ENCODE measurements at regions not wholly inside any gene's neighbourhood (a gene's known extent, or its start where the extent isn't known, plus 50 kb on each side); places are given as distances from the start of the nearest gene placed in this dataset.
"Not testable (repeated sequence)": the region's sequence is repeated elsewhere in the genome, so short reads cannot be mapped to it uniquely, and the experiment has no call there.

DNA sequence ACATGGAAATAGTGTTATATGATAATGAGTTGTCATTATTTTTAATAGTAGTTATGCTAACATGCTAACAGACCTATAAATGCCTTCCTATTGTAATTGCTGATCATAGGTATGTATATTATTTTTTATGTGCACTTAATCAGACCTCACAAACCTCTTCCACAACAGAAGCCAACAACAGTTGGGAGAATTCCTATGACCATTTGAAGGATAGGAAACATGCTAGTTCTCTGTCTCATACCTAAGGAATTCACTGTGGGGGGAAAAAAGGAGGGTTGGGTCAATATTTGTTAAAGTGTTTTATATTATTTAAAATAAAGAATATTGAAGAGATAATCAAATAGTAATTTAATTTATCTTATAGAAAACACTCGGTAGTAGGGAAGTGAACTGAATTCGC is 990.9 kb downstream of the EPHA7 start:
- TF ChIP-seq, protein P1, sequence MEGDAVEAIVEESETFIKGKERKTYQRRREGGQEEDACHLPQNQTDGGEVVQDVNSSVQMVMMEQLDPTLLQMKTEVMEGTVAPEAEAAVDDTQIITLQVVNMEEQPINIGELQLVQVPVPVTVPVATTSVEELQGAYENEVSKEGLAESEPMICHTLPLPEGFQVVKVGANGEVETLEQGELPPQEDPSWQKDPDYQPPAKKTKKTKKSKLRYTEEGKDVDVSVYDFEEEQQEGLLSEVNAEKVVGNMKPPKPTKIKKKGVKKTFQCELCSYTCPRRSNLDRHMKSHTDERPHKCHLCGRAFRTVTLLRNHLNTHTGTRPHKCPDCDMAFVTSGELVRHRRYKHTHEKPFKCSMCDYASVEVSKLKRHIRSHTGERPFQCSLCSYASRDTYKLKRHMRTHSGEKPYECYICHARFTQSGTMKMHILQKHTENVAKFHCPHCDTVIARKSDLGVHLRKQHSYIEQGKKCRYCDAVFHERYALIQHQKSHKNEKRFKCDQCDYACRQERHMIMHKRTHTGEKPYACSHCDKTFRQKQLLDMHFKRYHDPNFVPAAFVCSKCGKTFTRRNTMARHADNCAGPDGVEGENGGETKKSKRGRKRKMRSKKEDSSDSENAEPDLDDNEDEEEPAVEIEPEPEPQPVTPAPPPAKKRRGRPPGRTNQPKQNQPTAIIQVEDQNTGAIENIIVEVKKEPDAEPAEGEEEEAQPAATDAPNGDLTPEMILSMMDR (IDR thresholded peaks at IDR 0.05; ENCODE audit: borderline replicate concordance, insufficient read depth, low read depth, low read length) = no peak

DNA sequence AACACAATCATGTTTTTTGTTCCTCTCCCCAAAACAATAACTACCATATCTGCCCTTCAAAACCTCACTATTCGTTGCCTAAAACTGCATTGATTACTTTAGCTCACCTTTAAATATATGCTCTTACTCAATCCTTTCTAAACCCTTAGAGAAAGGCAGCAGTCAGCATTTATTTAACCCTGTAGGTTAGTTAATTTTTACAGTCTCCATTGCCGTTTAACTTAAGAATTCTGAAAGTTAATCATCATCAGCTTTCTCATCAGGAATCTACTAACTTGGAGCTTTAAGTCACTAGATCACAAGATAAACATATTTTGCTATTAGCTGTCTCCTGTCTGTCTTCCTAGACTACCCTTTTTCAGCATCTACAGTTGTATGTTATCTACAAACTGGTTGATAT is 991.9 kb downstream of the EPHA7 start:
- H3K4me3 ChIP-seq (ENCODE audit: low read depth, low read length) = no peak overlapping the region
- TF ChIP-seq, protein P1 (IDR thresholded peaks at IDR 0.05; ENCODE audit: borderline replicate concordance, insufficient read depth, low read depth, low read length) = no peak

More for the DNA sequence above, 990.9 kb downstream of the EPHA7 start:
- no peak overlapping the region for H3K4me3 ChIP-seq (ENCODE audit: low read depth, low read length)

DNA sequence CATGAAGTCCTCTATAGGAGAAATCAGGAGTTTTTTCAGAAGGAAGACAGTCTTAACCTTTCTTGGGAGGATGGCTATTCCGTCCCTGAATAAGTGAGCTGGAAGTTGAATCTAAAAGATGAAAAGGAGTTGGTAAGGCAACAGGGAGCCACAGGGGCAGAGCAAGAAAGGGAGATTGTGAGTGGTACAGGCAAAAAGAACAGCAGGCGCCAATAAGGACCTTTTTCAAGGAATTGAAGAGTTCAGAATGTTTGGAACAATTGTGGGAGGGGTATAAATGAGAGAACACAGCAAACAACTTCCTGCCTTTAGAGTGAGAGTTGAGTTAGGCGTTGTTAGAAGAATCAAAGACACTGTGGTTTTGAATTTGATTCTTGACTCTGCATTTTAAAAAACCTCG is 1003.7 kb downstream of the EPHA7 start:
- H3K4me3 ChIP-seq (ENCODE audit: low read depth, low read length) = no peak overlapping the region
- TF ChIP-seq, protein P1 (IDR thresholded peaks at IDR 0.05; ENCODE audit: borderline replicate concordance, insufficient read depth, low read depth, low read length) = no peak

DNA sequence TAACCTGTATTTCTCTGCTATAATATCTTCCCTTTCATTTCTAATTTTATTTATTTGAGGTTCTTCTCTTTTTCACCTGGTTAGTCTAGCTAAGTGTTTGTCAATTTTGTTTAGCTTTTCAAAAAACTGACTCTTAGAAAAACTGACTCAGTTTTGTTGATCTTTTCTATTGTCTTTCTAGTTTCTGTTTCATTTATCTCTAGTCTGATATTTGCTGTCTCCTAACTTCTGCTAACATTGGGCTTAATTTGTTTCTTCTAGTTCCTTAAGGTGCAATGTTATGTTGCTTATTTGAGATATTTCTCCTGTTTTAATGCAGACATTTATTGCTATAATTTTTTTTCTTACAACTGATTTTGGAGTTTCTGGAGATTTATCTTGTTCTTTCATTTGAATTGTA is 1011.0 kb downstream of the EPHA7 start:
- TF ChIP-seq, protein P1 (IDR thresholded peaks at IDR 0.05; ENCODE audit: borderline replicate concordance, insufficient read depth, low read depth, low read length) = no peak
- H3K4me3 ChIP-seq (ENCODE audit: low read depth, low read length) = no peak overlapping the region

DNA sequence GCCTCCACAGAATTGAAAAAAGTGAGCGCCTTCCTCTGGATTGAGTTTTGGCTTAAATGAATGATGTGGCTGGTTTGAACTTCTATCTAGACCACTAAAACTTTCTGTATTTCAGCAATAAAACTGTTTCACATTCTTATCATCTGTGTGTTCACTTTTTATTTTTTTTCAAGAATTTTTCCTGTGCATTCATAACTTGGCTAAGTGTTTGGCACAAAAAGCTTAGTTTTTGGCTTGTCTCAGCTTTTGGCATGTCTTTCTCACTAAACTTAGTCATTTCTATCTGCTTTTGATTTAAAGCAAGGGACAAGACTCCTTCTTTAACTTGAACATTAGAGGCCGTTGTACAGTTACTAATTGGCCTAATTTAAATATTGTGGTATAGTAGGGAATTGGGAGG is 1015.1 kb downstream of the EPHA7 start:
- TF ChIP-seq, protein P1 (IDR thresholded peaks at IDR 0.05; ENCODE audit: borderline replicate concordance, insufficient read depth, low read depth, low read length) = no peak
- no peak overlapping the region for H3K4me3 ChIP-seq (ENCODE audit: low read depth, low read length)

DNA sequence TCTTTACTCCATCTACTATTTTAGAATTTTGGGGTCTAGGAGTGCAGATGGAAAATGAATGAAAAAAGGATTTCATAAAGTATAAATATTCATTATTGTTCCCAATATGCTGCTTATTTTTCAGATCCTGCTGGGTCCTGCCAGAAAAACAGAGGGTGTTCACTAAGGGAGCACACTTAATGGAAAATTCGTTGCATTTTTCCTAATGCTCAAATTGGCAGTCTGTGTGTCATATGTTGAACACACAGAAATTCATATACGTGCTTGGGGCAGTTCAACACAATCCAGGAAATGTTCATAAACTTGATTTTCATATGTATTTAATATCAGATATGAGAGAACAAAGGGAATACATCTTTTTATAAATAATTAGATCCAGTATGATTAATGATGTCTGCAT is 1019.4 kb downstream of the EPHA7 start:
- no peak overlapping the region for H3K4me3 ChIP-seq (ENCODE audit: low read depth, low read length)
- TF ChIP-seq, protein P1 (IDR thresholded peaks at IDR 0.05; ENCODE audit: borderline replicate concordance, insufficient read depth, low read depth, low read length) = no peak

DNA sequence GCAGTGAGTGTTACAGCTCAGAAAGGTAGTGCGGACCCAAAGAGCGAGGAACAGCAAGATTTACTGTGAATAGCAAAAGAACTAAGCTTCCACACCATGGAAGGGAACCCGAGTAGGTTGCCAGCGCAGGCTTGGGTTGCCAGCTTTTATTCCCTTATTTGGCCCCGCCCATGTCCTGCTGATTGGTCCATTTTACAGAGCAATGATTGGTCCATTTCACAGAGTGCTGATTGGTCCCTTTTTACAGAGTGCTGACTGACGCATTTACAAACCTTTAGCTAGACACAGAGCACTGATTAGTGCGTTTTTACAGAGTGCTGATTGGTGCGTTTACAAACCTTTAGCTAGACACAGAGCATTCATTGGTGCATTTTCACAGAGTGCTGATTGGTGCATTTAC is 1030.7 kb downstream of the EPHA7 start:
- H3K4me3 ChIP-seq (ENCODE audit: low read depth, low read length) = not testable (repeated sequence)

Data from GM12875 (cell line).